ENCODE measurements at regions not wholly inside any gene's neighbourhood (a gene's known extent, or its start where the extent isn't known, plus 50 kb on each side); places are given as distances from the start of the nearest gene placed in this dataset.

DNA sequence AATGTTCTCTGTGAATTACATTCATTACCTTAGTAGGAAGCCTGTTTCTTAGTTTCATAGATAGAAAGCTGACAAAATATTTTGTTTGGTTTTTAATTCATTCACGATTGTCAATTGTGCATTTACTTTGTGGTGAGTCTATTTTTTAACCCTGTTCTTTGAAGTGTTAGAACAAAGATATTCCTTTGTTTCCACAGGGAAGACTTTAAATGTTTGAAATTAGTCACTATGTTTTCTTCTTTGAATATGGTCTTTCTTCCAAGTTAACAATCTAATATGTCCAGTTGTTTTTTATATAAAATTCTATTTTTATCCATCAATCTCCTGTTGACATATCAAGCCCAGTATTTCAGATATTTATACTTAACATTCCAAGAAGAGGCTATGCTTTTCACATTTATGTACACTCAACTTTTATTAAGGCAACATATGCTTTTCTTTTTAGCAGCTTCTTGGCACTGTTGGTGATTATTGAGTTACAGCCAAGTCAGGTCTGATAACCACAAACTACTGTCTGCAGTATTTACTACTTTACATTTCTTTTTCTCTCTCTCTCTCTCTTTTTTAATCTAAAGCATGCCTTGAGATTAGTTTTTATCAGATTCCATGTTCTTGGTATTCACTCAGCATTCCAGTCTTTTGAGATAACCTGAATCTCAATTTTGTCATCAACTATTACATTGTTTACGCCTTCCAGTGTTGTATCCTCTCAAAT lies 812.8 kb upstream of the SLC10A2 start:
- DNase-seq (ENCODE audit: low read depth) = no peak

DNA sequence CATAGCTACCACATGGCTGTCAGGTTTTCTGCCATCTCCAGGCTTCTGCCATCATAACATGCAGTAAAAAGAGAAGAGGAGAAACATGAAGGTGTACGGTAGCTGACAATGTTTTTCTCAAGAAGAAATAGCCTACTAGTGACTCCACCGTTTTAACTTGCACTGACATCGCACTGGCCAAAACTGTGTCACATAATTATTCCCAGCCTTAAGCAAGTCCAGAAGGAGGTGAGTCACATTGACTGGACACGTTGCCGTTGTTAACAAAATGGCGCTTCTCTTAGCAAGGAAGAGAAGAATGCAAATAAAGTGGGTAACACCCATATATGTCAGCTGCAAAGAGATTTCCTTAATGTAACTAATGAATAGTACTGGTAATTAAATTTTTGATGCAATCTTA lies 810.4 kb upstream of the SLC10A2 start:
- DNase-seq (ENCODE audit: low read depth) = no peak

DNA sequence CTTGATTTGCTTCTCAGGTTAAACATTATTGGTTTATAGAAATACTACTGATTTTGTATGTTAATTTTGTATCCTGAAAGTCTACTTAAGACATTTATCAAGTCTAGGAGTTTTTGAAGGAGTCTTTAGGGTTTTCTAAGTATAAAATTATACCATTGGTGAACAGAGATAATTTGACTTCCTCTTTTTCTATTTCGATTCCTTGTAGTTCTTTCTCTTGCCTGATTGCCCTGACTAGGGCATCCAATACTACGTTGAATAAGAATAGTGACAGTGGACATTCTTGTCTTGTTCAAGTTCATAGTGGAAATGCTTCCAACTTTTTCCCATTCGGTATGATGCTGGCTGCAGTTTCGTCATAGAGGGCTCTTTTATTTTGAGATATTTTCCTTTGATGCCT lies 807.5 kb upstream of the SLC10A2 start:
- DNase-seq (ENCODE audit: low read depth) = no peak

DNA sequence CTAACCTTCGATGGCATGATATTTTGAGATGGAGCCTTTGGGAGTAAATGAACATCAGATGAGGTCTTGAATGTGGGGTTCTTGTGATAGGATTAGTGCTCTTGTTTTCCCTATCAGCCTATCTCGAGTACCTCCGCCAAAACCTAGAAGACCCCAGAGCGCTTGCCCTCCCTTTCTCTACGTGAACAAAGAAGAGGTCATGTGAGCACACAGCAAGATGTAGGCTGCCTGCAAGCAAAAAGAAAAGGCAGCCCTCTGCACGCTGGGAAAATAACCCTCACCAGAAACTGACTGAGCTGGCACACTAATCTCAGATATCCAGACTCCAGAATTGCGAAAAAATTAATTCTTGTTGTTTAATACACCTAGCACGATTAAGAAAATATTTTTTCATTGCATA lies 799.8 kb upstream of the SLC10A2 start:
- DNase-seq (ENCODE audit: low read depth) = no peak

DNA sequence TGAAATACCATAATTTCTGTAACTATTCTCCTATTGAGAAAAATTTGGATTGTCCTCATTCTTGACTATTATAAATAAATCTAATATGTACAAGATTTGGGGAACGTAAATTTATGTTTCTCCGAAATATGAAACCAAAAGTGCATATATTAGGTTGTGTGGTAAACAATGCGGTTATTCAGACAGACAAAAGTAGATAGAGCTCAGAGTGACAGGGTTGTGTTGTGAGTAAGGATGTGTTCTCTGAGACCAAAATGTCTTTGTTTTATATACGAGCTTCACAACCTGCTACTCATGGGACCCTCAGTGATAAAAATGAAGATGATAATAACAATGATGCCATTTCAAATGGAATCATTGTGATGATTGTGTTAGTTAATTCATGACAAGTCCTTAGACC lies 796.3 kb upstream of the SLC10A2 start:
- no peak for DNase-seq (ENCODE audit: low read depth)

DNA sequence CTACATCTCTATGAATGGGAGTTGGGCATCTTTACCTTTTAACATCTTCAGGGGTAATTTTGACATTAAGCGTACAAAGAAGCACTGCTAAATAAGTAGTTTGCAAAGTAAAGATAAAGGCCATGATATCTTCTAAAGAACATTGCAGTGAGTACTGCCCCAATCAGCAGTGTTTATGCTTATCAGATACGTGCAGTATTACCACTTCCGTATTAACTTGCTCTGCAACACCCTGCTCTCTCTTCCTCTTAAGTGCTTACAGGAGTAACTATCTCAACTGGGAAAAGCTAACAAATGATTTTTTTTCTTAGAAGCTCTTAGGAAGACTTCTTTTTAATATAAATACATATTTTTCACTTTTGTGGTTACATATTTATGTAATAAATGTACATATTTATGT lies 793.7 kb upstream of the SLC10A2 start:
- no peak for DNase-seq (ENCODE audit: low read depth)

DNA sequence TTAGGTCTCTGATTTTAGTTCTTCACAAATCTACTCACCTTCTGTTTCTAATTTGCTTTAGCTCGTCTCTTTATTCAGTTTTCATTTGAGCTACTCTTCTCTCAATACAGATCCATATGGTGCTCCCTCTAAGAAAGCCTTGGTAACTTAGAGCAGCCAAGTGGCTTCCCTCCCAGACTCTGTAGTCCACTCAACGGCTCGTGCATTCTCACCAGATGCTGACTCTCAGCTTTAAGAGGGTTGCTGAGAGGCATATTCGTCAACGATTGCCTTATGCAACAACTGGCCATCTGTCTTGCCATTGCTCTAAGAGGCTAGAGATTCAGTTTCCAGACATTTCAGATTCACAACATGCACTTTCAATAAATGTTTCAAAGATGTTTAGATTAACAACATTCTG lies 785.8 kb upstream of the SLC10A2 start:
- DNase-seq (ENCODE audit: low read depth) = no peak

DNA sequence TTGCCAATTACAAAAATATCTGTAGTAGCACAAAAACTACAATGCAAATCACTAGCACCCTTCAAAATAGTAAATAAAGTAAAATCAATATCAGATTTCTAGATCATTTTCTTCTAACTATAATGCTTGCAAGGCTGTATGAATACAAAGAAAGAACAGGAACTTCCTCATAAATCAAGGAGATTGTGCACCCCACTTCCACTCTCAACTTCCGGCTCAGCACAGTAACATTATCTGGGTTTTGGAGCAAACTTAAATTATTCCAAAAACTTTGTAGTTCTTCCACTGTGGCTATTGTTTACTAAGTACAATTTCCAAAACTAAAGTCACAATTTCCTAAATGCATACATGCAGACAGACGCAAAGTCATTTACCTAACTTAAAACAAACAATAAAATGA lies 778.3 kb upstream of the SLC10A2 start:
- DNase-seq (ENCODE audit: low read depth) = no peak

DNA sequence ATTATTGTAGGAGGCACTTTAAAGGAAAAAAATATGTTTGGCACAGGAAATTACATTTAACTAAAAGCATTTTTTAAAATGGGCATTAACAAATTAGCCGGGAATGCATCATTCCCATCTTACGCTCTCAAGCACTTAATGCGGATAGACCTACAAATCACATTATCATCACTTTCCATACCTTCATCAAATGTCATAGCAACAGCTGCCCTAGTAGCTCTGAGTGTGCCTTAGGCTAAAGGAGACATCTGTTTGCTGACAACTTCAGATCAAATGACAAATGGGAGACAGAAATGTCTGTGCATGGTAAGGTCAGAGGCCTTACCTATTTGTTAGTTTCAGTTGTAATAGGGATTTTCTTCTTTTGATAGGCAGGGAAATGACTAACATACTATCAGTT lies 773.2 kb upstream of the SLC10A2 start:
- DNase-seq (ENCODE audit: low read depth) = no peak

DNA sequence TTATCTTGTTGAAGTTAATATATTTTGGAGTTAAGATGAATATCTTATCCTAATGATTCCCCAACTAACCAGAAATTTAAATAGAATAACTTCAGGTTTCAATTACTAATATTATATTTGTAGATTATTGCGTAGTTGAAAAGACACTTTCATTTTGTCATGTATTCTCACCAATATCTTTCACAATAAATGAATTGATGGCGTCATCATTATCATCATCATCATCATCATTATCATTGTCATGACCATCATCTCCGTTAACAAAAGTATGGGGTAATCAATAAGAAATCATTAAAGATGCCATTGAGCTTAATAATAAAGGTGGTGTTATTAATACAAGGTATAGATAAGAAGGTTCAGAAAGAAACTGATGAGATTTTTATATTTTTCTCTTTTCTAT lies 768.8 kb upstream of the SLC10A2 start:
- no peak for DNase-seq (ENCODE audit: low read depth)

DNA sequence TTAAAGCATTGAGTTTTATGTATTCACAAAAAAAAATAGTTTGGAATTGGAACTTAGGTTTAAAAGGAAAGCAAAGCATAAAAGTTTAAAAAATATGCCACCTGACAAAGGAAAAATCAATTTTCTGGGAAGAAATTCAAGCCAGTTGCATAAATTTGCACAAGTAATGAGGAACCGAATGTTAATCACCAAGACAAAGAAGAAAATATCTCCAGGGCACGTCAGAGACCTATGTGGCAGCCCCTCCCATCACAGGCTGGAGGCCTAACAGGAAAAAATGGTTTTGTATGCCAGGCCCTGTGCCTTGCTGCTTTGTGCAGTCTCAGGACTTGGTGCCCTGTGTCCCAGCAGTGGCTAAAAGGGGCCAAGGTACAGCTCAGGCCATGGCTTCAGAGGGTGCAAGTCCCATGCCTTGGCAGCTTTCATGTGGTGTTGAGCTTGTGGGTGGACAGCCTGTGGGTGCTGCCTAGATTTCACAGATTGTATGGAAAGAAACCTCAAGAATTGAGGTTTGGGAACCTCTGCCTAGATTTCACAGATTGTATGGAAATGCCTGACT lies 767.2 kb upstream of the SLC10A2 start:
- DNase-seq (ENCODE audit: low read depth) = no peak

DNA sequence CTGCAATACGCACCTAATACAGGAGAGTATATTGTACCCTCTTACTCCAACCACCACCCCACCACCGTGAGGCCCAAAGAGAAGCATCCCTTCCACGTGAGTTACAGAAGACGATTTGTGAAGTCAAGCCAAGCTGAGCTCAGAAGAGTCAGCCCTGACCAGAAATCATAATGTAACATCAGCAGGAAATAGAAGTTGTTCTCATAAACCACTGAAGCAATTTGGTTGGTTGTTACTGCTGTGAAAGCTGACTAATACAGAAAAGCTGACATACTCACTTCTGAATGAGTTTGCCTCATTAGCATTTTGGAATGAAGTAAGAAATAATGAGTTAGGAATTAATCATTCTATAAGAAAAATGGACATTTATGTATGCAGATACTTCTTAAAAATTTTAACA lies 749.4 kb upstream of the SLC10A2 start:
- DNase-seq (ENCODE audit: low read depth) = no peak

DNA sequence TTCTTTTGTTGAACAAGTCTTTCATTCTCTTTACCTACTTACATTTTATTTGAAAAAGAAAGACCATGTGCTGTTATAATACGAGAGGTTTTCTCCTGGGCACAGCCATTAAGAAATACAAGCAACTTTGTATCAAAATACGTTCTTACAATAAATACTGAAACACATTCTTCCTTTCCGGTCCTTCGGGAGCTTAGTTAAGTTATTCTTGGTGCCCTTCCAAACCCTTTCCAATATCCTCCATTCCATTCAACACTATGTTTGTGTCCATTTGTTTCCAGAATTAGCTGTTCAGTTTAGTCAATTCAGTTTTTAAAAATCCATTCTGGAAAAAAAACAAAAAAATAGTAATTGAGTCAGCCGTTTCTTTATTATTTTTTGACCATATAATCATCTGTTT lies 746.8 kb upstream of the SLC10A2 start:
- no peak for DNase-seq (ENCODE audit: low read depth)

DNA sequence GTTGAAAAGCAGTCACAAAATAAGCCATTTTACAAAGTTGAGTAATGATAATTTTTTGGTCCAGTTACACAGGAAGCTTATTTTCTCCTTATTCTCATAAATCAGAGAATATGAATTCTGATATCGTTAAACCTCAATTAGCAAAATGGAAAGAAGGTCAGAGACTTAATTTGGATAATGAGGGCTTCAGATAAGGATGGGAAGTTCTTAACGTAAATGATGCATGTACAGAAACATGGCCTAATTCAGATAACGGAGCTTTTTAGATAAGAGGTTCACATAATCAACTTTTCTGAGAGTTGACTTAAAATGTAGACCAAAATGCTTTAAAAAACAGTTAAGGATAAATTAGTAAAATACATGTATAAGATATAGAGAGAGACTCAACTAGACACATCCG lies 746.3 kb upstream of the SLC10A2 start:
- DNase-seq (ENCODE audit: low read depth) = no peak

DNA sequence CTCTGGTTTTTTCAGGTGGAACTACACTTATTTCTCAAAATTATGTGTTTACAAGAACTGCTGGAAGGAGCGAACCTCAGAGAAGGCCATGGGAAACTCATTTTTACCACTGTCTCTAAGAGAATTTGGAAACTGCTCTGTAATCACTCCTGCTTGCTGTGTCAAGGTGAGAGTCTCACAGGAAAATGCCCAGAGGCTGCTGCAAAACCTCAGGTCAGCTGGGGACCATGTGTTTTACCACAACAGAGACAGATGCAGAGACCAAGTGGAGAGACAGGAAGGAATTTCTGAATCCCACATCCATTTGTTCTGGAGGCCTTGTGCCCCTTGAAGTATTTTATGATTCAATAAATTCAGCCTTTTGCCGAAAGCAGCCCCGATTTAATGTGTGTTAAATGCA lies 743.8 kb upstream of the SLC10A2 start:
- DNase-seq (ENCODE audit: low read depth) = no peak

DNA sequence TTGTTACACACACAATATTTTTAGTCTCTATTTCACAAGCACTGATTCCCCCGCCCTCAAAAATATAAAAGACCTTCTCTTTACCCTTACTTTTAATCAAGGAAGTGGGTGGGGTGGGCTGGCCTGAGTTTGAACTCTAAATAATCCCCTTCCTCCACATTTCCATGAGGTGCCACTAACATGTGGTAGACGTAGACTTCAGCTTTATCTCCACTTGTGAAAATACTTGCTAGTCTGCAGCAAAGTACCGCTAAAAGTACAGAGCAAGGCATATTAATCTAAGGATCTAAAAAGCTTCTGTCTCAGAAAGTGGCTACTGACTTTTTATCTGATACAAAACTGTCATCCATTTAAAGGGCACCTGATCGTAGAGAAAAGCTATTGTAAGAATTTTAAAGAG lies 739.6 kb upstream of the SLC10A2 start:
- no peak for DNase-seq (ENCODE audit: low read depth)

DNA sequence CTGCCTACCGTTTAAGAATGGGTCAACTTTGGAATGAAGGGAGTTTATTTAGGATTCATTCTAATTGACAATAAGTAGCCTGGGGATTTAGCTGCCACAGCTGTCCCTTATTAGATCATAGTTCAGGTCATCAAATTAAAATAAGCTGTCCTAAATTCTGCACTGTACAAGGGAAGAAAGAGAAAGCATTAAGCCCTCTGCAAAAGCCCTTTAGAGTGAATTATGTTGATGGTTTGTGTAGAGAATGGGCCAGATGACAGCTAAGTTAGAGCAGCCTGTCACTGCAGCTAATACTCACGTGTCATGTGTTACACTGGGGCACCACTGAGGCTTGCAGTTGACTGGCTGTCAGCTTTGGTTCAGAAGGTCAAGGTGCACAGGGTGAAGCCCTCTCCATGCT lies 737.1 kb upstream of the SLC10A2 start:
- no peak for DNase-seq (ENCODE audit: low read depth)

DNA sequence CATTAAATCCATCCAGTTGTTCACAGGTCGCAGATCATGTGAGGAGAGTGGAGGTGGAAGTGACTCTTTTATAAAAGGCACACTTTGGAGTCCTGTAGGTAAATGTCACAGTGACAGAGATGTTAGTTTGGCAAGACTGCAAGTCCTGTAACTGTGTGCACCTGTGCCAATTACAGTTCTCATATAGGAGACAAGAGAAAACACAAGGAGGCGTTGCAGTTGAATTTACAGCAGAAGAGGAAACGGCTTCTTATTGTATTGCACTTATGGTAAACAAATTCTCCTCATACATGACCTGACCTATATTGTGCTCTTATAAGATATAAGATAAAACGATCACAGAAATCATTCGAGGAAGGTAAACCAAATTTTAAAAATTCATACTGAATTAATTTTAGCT lies 732.8 kb upstream of the SLC10A2 start:
- no peak for DNase-seq (ENCODE audit: low read depth)

DNA sequence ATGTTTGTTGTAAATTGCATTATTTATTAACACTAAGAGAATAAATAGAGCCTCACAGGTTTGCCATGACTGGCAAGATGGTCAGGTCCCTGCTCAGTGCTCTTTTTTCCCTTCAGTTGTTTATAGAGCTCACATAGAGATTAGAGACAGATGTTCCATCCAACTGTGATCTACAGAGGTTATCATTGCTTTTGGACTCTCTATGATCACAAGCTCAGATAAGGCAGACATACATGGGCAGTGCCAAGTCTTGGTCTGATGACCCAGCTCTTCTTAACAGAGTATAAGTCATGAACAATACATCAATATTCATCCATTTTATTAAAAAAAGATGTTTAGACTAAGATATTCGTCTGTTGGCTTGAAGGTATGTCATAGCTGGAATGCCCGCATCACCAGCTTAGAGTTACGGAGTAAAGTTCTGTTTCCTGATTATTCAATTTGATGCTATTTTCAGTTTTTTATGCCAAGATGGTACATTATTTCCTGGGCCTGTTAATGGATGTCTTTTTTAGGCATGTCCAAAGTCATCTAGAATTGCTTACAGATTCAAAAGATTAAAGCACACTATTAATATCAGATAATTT lies 729.8 kb upstream of the SLC10A2 start:
- DNase-seq (ENCODE audit: low read depth) = no peak

DNA sequence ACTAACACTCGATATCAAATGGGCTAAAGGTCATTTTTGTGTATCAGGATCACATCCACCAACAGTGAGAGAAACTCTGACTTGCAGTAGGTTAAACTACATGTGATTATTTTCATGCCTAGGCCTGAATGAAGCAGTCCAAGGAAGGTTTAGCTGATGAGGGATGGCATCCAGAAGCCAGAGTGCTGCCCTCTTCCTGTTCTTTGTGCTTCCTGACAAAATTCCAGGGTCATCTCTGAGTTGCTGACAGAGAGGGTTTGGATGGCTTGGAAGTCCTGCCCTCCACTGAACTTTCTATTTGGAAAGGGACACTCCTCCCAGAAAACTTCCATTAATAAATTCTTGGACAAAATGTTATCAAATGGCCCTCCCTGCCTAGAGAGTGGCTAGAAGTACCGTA lies 728.3 kb upstream of the SLC10A2 start:
- DNase-seq (ENCODE audit: low read depth) = no peak

DNA sequence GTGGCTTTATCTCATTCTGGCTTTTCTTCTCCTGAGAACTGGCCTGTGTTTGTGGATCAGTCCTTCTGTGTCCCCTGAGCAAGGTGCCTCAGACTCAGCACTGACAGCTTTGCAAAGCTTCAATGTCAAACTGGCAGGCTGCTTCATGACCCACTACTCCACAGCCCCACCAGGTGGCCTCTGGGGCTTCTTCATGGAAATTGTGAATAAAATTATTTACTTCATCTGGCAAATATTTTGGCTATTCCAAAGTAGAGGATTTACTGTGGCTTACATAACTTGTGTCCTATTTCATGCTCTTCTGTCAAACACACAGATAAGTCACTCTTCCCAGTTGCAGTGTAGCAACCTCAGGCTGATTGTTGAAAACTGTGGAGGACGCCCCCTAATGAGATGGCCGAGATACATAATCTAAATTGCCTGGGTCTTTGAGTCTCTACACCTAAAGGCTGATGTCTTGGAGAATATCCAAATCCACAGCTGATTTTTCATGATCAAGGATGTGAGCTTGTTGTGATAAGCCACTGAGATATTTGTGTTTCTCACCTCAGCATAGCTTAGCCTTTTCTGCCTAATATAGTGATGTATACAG lies 721.9 kb upstream of the SLC10A2 start:
- DNase-seq (ENCODE audit: low read depth) = no peak

DNA sequence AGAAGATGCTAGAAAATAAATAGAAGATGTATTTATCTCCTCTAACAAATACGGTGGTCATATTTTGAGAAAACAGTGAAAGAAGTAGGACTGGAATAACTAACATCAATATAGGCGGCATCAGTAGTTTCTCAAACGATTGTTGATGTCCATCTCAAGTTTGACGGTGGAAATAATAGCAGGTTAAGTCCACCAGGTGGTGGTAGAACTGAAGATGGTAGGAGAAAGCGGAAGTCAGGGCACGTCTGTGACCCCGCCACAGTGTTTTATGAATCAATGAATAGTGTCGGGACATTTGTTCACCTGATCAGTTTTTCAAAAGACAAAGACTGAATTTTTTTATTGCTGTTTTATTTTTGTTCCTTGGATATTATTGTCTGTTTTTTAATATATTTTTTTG lies 706.4 kb upstream of the SLC10A2 start:
- no peak for DNase-seq (ENCODE audit: low read depth)

DNA sequence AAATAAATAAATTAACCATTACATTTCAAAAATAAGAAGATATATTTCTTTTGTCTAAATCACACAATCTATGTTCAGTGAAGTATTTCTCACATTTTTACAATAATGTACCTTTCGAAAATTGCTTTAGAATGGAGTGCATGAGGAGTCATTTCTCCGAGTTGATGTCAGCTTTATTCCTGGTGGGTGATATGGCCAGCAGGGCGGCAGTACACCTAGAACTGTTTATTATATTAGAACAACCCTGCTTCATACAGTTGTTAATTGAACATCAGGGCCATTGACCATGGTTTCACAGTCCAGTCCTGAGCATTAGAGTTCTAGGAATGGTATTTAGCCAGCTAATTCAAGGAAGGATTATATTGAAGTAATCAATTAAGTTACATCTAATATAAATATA lies 696.3 kb upstream of the SLC10A2 start:
- DNase-seq (ENCODE audit: low read depth) = no peak

DNA sequence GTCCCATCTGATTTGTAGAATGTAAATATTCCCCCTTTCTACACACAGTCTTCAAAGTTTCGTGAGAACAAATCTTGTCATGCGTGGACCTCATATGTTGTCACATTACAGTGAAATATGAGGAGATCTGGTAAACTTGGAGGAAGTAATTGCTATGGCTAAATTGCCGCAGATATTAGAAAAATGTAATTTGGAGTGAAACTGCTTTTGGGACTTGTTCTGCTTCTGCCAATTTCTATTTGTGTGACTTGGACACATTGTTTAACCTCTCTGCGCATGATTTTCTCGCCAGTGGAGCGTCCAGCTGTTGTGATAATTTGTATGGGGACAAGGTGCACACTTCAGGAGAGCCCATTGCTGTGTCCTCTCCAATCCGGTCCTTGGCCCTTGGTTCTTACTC lies 693.1 kb upstream of the SLC10A2 start:
- no peak for DNase-seq (ENCODE audit: low read depth)

Measured in stimulated activated CD8-positive, alpha-beta memory T cell treated with anti-CD3 and anti-CD28 coated beads, Interleukin-4, amount 100 ng/mL, for 24 hours (primary cell).